ENCODE measurements at regions not wholly inside any gene's neighbourhood (a gene's known extent, or its start where the extent isn't known, plus 50 kb on each side); places are given as distances from the start of the nearest gene placed in this dataset.
"Not testable (repeated sequence)": the region's sequence is repeated elsewhere in the genome, so short reads cannot be mapped to it uniquely, and the experiment has no call there.

DNA sequence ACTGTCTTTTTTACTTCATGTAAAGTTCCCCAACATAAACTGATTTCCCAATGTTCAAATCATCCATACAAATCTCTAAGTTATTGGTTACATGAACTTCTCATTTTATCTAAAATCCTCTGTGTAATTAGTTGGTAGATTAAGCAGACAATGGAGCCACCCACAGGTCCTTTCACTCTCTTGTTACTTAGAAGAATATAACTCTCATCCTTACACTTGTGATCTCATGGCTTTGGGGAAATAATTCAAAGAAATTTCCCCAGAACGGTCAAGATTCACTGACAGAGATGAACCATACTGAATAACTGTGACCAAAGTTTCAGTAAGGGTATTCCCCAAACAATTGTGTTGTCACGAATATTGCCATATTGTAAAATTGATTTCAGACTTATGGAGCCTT, 1102.6 kb upstream of the EPHA6 start:
- DNase-seq = no peak

DNA sequence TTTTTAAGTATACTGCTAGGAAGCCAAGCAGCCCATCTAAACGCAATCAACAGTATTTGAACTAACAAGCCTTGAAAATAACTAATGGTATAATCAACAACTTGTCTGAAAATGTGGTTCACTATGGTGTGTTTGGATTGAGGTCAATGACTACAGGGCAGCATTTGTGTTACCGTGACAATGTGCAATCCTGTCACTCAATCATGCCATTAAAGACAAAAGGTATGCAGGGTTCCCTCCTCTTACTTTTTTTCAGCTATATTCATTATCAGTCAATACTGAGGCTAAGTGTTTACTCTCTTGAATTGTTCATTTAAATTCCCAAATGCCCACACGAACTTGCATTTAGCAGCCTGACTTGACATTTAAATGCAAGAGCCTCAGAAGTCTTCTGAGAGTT, 1099.3 kb upstream of the EPHA6 start:
- no peak for DNase-seq

DNA sequence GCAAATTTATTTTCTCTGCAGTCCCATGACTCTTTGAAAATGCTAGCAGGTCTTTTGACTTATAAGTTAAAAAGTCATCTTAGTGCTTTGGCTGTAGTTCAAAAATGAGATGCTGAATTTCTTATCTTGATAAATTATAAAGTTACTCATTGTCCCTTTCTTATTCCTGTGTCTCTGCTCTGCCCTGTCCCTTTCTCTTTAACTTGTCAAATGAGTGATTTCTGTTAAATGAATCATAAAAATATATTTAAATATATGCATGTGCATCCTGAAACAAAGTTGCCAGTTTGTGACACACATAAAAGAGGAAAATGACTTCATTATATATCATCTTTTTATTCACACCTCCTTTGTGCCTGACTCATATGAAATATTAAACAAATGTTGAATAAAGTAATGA, 1097.3 kb upstream of the EPHA6 start:
- DNase-seq = no peak

DNA sequence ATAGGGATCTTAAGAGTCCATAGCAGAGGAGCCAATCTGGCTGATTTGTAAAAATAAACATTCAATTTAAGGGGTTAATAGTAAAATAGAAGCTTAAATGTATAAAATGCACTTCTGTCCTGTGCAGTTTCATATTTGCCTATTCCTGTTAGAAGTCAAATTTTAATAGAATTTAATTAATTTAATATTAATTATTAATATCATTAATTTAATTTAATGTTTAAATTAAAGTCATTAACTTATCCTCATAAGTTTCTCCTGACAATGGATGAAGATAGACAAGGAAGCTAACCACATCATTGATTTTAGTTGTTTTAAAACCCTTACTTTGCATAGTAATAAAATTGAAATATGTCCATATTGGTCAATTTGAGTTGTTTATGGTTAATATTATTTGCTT, 1096.2 kb upstream of the EPHA6 start:
- no peak for DNase-seq

DNA sequence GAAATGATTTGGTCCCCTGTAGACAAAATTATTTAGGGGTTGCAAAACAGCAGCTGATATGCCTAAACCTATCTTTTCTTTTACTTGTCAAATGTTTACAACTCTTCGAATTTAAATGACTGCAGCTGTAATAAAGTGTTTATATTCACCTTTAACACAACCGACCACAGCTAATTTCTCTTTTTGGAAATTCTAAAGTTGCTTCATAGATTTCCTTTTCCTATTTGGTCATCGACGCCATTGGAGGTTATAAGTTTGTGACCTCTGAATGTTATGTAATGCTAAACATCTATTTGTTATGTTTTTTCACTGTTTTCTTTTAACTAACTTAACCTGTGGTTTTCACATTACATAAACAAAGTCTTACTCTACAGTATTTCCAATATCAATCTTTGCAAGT, 1094.9 kb upstream of the EPHA6 start:
- DNase-seq = no peak

DNA sequence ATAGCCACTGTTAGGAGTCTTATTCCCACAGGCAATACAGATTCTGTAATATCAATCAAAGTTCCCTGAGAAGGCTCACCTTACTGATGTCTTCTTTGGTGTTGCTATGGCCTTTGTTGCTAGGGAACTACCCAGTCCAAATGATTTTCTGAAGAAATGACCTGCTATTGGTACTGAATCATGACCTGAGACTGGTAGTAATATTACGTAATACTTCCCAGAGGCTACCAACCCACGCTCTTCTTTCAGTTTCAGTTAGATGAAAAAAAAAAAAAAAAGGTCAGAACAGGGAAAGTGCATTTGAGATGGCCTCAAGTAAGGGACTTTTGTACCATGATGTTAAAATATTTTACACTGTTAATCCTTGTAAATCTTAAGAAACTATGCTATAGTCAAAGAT, 1092.5 kb upstream of the EPHA6 start:
- DNase-seq = no peak

DNA sequence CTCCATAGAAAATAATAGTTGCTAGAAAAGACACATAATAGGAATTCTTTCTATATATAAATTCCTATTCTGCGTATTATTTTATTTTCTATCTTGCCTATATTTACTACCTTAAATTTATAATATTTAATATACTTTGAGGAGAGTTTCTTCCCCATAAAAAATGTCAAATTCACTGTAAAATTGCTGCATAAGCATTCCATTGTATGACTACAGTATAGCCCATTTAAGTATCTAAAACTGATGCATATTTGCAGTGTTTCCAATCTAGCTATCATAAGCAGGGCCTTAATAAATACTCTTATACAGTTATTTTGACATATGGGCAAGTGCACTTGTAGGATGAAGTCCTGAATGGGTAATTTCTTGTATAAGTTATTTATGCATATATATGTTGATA, 1088.6 kb upstream of the EPHA6 start:
- no peak for DNase-seq

DNA sequence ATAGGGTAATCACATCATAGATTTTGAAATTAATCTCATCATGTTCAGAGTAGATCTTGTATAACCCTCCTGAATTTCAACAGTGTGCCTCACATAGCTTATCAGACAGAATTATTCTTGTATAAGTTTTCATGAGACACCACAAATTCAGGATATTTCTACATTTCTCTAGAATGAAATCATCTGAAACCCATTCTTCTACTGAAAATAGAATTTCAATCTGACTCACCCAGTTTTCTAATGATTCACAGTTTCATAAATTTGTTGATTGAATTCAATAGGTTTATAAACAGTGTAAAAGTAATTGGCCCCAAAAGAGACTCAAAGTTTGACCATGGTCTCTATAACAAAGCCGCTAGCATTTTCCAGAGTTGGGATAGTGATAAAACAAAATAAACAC, 1082.6 kb upstream of the EPHA6 start:
- no peak for DNase-seq

DNA sequence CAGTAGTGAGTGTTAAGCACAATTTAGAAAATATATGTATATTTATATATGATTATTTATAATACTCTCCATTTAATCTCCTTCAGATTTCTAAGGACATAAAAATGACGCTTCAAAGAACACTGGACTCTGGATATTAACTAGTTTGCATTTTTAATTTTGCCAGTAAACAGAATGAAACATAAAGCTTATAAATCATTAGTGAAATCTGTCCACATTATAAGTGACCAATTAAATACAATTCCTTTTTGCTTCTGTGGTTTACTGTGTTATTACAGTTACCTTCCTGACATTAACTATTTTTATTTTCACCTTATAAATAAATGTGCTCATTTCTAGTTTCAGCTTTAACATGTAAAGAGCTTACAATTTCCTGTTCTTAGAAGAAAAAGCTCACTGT, 1081.1 kb upstream of the EPHA6 start:
- no peak for DNase-seq

DNA sequence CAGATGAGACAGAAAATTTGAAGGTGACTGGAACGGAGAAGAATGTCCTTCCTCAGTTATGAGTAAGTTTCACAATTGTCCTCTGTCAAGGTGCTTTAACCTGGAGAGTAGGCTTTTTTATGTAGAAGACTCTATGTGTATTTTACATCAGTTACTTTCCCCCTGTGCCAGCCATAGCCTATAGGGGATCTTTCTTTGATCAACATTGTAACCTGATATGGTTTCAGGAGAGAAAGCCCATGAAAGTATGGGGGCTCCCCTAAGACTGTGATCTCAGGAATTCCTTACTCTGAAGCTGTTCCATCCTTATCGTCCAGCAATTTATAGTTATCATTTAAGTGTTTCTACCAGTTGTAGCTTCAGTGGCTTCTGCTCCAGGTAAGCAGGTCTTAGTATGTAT, 1076.3 kb upstream of the EPHA6 start:
- no peak for DNase-seq

DNA sequence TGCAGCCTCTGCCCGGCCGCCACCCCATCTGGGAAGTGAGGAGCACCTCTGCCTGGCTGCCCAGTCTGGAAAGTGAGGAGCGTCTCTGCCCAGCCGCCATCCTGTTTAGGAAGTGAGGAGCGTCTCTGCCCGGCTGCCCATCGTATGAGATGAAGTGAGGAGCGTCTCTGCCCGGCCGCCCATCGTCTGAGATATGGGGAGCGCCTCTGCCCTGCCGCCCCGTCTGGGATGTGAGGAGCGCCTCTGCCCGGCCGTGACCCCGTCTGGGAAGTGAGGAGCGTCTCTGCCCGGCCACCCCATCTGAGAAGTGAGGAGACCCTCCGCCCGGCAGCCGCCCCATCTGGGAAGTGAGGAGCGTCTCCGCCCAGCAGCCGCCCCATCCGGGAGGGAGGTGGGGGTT, 1069.5 kb upstream of the EPHA6 start:
- not testable (repeated sequence) for DNase-seq

DNA sequence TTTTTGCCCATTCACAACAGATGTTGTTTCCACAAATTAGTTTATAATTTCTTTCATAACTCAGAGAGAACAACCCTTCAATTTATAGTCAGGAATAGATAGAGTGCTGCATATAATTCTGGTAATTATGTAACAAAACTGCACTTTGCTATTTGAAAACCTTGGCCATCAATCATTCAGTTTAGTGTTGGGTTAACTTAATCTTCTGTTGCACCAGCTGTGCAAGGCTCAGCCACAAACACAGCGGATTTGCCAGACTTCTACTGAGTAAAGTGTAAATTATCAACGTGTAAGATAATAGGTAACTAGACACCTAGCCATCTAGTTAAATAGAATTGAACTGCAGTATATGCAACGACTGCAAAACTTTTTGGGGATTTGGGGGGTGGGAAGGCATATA, 1064.3 kb upstream of the EPHA6 start:
- DNase-seq = no peak

DNA sequence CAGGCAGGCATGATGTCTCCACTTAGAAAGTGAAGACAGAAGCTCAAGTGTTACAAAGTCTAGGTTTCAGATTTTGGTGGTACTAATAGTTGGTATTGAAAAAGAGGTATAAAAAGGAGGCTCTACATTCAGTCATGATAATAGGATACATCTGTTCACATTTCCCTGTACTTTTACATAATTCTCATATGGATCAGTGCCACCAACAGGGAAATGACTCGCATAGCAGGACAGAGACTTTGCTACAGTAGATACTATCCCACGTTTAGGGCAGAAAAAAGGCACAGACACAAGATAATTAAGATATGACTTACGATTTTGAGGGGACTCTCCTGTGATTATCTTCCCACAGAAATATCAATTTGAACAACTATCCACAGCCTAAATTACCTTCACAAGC, 1062.9 kb upstream of the EPHA6 start:
- no peak for DNase-seq

DNA sequence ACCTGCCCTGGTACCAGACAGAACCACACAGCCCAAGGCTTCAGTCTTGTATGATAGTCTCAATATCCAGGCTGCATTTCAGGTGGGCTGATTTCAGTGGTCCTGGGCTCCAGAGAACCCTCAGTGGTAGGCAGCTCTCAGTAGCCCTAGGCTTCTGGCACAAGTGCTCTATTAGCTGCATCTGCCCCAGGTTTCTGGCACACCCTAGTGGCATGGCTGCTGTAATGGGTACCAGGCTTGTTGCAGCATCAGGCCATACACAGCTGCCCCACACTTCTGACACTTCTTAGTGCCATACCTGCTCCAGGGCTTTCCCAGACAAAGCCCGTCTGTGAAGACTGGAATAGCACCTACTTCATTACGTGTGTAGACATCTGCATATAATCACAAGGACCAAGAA, 1062.2 kb upstream of the EPHA6 start:
- DNase-seq = no peak

DNA sequence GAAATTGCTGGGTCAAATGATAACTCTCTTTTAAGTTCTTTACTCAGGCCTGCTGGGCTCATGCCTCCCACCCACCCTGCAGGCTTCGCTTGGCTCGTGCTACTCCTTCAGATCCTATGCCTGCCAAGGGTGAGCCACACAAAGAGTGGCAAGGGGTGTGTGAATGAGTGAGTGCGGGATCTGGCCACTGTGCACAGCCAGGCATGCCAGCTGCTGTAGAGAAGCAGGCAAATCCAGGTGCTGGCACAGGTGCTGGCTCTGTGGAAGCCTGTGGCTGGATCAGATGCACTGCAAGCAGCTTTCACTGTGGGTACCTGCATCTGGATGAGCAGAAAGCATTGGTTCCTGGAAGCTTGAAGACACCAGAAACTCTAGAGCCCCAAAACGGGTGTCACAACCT, 1055.7 kb upstream of the EPHA6 start:
- DNase-seq = no peak

DNA sequence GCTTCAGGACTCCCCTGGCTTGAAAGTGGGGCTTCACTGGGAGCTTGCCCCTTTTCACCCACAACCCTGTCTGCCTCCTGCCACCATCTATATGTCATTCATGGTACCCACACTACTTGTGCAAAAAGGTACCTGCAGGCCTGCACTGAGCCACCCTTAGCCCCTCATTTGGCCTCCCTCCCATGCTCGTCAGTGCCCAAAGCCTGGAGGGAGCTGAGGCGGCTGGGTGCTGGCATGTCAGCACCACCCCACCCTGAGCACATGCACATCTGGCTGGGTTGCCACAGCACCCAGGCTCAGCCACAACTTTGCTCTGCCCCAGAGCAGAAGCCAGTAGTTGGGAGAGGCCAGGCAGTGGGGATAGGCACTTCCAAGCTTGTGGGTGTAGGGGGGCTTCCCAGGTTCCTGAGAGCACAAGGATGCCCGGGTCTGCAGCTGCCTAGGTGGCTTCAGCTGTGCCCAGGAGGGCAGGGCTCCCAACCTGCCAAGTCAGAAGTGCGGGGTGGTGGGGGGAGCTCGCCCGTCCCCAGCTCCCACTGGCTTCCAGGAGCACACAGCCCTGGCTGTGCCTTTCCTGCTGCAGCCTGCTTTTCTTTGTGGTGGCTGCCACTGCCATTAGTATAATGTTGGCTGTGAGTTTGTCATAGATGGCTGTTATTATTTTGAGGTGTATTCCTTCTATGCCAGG, 1054.6 kb upstream of the EPHA6 start:
- DNase-seq = no peak

DNA sequence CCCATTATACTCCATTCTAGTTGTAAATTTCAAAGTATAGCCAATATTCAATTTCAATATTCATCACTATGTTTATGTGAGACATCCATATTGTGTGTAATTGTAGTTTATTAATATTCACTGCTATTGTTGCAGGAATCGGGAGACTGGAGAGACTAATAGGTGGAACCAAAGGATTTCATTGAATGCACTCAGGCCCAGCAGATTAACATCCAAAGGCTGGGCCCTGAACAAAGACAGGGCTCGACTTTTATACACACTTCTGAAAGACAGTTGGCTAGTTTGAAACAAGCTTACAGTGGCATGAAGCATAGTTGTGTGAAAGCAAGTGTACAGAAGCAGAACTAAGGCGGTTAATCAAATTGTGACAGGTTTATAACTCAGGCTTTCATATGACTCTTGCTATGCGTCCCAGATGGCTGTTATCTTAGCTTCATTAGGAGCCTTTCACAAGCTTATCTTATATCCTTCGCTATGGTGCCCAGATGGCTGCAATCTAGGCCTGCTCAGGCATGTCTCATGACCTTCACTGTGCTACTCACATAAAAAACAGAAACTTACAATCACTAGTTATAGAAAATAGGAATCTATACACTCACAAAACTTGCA, 1038.8 kb upstream of the EPHA6 start:
- DNase-seq = no peak

DNA sequence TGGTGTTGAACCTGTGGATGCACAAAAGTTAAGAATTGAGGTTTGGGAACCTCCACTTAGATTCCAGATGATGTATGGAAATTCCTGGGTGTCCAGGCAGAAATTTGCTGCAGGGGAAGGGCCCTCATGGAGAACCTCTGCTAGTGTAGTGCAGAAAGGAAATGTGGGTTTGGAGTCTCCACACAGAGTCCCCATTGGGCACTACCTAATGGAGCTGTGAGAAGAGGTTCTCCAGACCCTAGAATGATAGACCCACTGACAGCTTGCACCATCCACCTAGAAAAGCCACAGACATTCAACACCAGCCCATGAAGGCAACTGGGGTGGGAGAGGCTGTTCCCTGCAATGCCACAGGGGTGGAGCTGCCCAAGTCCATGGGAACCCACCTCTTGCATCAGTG, 1032.8 kb upstream of the EPHA6 start:
- no peak for DNase-seq

DNA sequence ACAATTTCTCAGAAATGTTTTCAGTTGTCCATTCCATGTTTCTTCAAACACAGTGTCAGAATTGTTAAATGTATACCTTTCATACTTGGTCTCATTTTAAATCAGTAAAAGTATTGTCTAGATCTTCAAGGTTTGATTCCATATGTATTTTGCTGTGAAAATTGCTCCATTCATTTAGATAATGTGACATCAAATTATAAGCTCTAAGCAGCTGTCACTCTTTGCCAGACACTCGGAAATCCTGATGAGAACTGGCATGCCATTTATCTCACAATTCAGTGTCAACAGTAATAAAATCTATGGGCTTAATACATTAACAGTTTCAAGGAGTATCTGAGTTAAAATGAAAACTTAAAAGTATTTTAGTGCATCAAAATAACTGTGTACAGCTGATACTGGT, 1025.3 kb upstream of the EPHA6 start:
- no peak for DNase-seq

DNA sequence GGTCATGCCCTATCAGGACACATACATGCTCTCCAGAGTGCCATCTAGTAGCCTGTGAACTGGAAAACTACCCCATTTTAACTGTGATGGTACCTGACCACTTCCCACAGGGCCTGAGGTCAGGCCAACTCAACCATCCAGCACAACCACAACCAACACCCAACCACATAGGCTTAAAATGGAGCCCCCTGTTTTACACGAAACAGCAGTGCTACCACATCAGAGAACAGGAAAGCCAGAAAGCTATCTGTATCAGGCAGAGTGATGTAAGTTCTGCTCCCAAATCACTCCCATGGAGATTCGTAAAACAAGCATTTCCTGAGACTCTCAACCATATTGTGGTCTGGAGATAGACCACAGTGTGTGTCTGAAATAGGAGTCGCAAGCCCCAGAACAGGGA, 1017.3 kb upstream of the EPHA6 start:
- DNase-seq = no peak

DNA sequence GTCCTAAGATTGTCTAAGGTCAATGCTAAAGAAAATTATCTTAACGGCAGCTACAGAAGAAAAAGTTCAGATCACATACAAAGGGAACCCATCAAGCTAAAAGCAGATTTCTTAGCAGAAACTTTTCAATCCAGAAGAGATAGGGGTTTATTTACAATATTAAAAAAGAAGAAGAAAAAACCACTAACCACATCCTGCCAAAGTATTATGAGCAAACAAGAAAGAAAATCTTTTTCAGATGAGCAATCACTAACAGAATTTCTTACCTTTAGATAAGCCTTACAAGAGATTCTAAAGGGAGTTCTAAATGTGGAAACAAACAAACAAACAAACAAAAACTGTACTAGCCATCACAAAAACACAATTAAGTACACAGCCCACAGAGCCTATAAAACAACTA, 1015.8 kb upstream of the EPHA6 start:
- no peak for DNase-seq

DNA sequence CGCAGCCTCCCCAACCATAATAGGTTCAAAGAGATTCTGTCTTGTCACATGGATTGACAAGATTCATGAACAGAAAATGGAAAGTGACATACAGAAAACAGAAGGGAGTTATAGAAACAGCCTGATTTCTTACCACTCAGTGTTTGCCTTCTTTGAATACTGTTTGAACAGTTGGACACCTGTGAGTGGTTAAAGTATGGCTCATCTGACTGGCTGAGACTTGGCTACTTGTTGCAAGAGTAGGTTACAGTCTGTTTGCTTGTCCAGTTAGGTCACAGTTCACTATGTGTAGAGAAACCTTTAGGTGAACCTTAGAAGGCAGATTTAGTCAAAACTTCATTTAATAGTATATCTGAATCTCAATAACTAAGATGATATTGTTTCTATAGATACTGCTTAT, 1003.9 kb upstream of the EPHA6 start:
- no peak for DNase-seq

DNA sequence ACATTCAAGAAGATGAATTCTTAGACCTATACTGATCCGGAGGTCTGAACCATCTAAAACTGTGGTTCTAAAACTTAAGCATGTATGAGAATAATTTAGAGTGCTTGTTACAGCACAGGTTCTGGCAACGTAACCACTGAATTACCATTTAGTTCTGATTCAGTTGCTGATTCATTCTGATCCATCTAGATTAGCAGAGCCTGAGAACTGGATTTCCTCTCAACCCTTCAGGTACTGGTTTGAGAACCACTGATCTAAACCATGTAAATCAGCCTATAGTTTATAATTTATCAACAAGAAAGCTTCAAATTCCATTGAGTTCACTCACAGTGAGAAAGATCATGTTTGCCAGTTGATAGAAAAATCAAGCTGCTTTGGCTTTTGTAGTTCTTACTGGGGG, 1001.1 kb upstream of the EPHA6 start:
- DNase-seq = no peak

DNA sequence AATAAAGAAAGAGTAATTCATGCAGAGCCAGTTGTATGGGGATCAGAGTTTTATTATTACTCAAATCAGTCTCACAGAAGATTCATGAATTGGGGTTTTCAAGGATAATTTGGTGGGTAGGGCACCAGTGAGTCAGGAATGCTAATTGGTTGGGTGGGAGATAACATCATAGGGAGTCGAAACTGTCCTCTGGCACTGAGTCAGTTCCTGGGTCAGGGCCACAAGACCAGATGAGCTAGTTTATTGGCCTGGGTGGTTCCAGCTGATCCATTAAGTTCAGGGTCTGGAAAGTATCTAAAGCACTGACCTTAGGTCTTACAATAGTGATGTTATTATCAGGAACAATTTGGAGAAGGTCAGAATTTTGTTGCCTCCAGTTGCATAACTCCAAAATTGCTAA, 998.6 kb upstream of the EPHA6 start:
- DNase-seq = no peak

DNA sequence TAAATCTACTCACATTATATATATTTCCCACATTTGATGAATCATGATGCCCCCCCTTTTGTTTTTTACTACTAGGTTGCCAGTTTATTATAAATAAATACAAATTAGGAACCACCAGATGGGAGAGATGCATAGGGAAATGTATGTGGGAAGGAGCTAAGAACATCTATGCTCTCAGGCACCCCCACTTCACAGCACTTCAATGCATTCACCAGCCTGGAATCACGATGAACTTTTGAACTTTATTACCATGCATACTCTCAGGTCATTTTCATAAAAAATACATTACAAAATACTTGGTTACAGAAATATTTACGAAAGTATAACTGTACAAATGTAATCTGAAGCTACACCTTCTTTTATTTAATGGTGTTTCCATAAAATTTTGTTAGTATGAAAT, 988.0 kb upstream of the EPHA6 start:
- DNase-seq = no peak
